Type B pancreatic cell (in vitro differentiated cells): ENCODE measurements at regions not wholly inside any gene's neighbourhood (a gene's known extent, or its start where the extent isn't known, plus 50 kb on each side); places are given as distances from the start of the nearest gene placed in this dataset.

Source experiments
- DNase-seq: peaks from one replicate; pipeline ENCODE4 v3.0.0; 2021; ENCODE audit warnings: mixed read lengths; ENCODE audit not compliant: unreplicated experiment; ENCODE audit errors: extremely low spot score
- H3K27ac Mint-ChIP-seq: 2 replicates; pipeline ENCODE4 v1.8.0; 2021; ENCODE audit warnings: mild to moderate bottlenecking, mixed read lengths
- H3K27me3 Mint-ChIP-seq: 2 replicates; pipeline ENCODE4 v1.8.0; 2021; ENCODE audit warnings: mixed read lengths
- H3K36me3 Mint-ChIP-seq: 2 replicates; pipeline ENCODE4 v1.8.0; 2021; ENCODE audit warnings: mixed read lengths
- H3K4me1 Mint-ChIP-seq: one replicate; pipeline ENCODE4 v1.8.0; 2021; ENCODE audit warnings: mixed read lengths; ENCODE audit not compliant: unreplicated experiment
- H3K4me3 Mint-ChIP-seq: 2 replicates; pipeline ENCODE4 v1.8.0; 2021; ENCODE audit warnings: mild to moderate bottlenecking, mixed read lengths
- H3K9me3 Mint-ChIP-seq: 2 replicates; pipeline ENCODE4 v1.8.0; 2021; ENCODE audit warnings: mixed read lengths
- CTCF ChIP-seq: fragments of 200-600 bp; sonication (generic); conservative IDR thresholded peaks from 2 replicates; pipeline ENCODE4 v1.5.0; 2021; ENCODE audit warnings: antibody characterized with exemption, mild to moderate bottlenecking

- H3K36me3 Mint-ChIP-seq: no peaks in the 10 kb centered on the region
- no peak for DNase-seq
- H3K4me3 Mint-ChIP-seq: no peak overlapping the region
- H3K4me1 Mint-ChIP-seq: peaks cover 25% of the 10 kb centered on the region
- H3K9me3 Mint-ChIP-seq: peaks cover 4% of the 10 kb centered on the region
- no peak for TF ChIP-seq CTCF
- H3K27ac Mint-ChIP-seq: no peak overlapping the region
- H3K27me3 Mint-ChIP-seq: peaks cover 17% of the 10 kb centered on the region
These were observed 515.9 kb upstream of the SULF2 start for GRCh38 chr20:48301189-48301588.

GRCh38 chr20:48300529-48300928 lies 515.2 kb upstream of the SULF2 start:
- H3K4me1 Mint-ChIP-seq: peaks cover 30% of the 10 kb centered on the region
- no peak overlapping the region for H3K27ac Mint-ChIP-seq
- H3K9me3 Mint-ChIP-seq: peaks cover 4% of the 10 kb centered on the region
- DNase-seq: no peak
- H3K4me3 Mint-ChIP-seq: no peak overlapping the region
- no peaks in the 10 kb centered on the region for H3K36me3 Mint-ChIP-seq
- no peak for TF ChIP-seq CTCF
- H3K27me3 Mint-ChIP-seq: peaks cover 17% of the 10 kb centered on the region

GRCh38 chr20:48298851-48299484 lies 513.7 kb upstream of the SULF2 start:
- H3K4me1 Mint-ChIP-seq: peaks cover 38% of the 10 kb centered on the region
- TF ChIP-seq CTCF: no peak
- H3K27ac Mint-ChIP-seq: peak overlapping the region; percentile 48
- peaks cover 11% of the 10 kb centered on the region for H3K27me3 Mint-ChIP-seq
- peaks cover 4% of the 10 kb centered on the region for H3K9me3 Mint-ChIP-seq
- no peak overlapping the region for H3K4me3 Mint-ChIP-seq
- H3K36me3 Mint-ChIP-seq: no peaks in the 10 kb centered on the region
- no peak for DNase-seq

- no peak for DNase-seq
- H3K36me3 Mint-ChIP-seq: no peaks in the 10 kb centered on the region
- no peak for TF ChIP-seq CTCF
- H3K9me3 Mint-ChIP-seq: peaks cover 4% of the 10 kb centered on the region
- H3K4me3 Mint-ChIP-seq: no peak overlapping the region
- H3K4me1 Mint-ChIP-seq: peaks cover 42% of the 10 kb centered on the region
- H3K27ac Mint-ChIP-seq: peak overlapping the region; percentile 48
- H3K27me3 Mint-ChIP-seq: peaks cover 13% of the 10 kb centered on the region
These were observed 513.2 kb upstream of the SULF2 start for GRCh38 chr20:48298433-48298832.

GRCh38 chr20:48295966-48296421 lies 510.7 kb upstream of the SULF2 start:
- DNase-seq: no peak
- no peaks in the 10 kb centered on the region for H3K36me3 Mint-ChIP-seq
- no peak for TF ChIP-seq CTCF
- peaks cover 45% of the 10 kb centered on the region for H3K4me1 Mint-ChIP-seq
- H3K9me3 Mint-ChIP-seq: no peaks in the 10 kb centered on the region
- H3K27me3 Mint-ChIP-seq: peaks cover 8% of the 10 kb centered on the region
- peak overlapping the region; percentile 73 for H3K27ac Mint-ChIP-seq
- no peak overlapping the region for H3K4me3 Mint-ChIP-seq
